ENCODE measurements at regions not wholly inside any gene's neighbourhood (a gene's known extent, or its start where the extent isn't known, plus 50 kb on each side); places are given as distances from the start of the nearest gene placed in this dataset.

DNA sequence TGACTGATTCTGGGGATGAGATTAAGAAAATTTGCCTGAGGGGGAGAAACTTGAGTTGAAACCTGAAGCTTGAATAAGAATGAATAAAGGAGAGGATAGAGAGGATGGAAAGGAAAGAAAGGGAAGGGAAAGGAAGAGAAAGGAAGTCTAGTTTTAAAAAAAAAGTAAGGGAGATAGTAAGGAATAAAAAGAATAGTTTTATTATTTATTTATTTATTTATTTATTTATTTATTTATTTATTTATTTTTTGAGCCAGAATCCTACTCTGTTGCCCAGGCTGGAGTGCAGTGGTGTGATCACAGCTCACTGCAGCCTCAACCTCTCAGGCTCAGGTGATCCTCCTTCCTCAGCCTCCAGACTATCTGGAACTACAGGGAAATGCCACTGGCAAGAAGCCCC lies 62.0 kb upstream of the NAF1 start:
- H3K4me3 ChIP-seq (ENCODE audit: insufficient read depth, low read depth, low read length) = no peak overlapping the region
- DNase-seq = no peak
- H3K27me3 ChIP-seq (ENCODE audit: control insufficient read depth, insufficient read depth, low read length) = no peaks in the 10 kb centered on the region
- H3K36me3 ChIP-seq (replicated peaks; ENCODE audit: control insufficient read depth, insufficient read depth, low read length) = no peaks in the 10 kb centered on the region

DNA sequence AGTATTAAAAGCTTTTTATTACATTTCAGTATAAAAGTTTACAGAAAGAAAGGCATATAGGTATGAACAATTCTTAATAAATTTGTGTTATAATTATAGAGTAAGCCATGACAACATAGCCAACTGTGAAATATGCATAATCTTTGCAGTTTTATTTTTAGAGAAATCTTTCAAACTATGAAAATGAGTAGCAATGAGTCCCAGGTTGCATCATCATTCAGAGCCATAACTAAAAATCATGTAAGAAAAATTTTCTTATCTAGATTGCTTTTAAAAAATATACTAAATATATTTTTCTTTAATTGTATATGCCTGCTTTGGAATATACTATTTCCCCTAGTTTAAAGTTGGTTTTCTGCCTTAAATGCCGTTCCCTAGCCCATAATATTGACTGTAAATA lies 54.8 kb upstream of the NAF1 start:
- Histone ChIP-seq H3K36me3 (replicated peaks; ENCODE audit: control insufficient read depth, insufficient read depth, low read length) (no peaks in the 10 kb centered on the region), H3K27me3 (ENCODE audit: control insufficient read depth, insufficient read depth, low read length) (no peaks in the 10 kb centered on the region), H3K4me3 (ENCODE audit: insufficient read depth, low read depth, low read length) (no peak overlapping the region)
- no peak for DNase-seq

DNA sequence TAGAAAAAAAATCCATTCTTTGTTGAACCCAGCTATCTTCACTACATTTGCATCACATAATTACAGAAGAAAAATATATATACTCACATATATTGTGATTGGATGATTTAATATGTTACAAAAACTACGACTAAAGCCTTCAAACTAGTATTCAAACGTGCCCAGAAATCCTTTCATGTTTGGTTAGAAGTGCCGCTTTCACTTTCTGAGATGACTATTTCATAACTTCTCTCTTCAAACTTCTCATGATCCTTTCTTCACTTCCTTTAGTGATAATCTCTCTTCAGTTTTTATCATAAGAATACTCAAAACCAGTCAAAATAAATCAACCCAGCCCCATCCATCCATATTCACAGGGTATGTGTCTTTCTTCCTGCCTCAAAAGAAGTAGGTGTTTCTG lies 50.8 kb upstream of the NAF1 start:
- no peak for DNase-seq
- Histone ChIP-seq H3K27me3 (ENCODE audit: control insufficient read depth, insufficient read depth, low read length) (no peaks in the 10 kb centered on the region), H3K4me3 (ENCODE audit: insufficient read depth, low read depth, low read length) (no peak overlapping the region), H3K36me3 (replicated peaks; ENCODE audit: control insufficient read depth, insufficient read depth, low read length) (no peaks in the 10 kb centered on the region)
